ENCODE measurements at regions not wholly inside any gene's neighbourhood (a gene's known extent, or its start where the extent isn't known, plus 50 kb on each side); places are given as distances from the start of the nearest gene placed in this dataset.

DNA sequence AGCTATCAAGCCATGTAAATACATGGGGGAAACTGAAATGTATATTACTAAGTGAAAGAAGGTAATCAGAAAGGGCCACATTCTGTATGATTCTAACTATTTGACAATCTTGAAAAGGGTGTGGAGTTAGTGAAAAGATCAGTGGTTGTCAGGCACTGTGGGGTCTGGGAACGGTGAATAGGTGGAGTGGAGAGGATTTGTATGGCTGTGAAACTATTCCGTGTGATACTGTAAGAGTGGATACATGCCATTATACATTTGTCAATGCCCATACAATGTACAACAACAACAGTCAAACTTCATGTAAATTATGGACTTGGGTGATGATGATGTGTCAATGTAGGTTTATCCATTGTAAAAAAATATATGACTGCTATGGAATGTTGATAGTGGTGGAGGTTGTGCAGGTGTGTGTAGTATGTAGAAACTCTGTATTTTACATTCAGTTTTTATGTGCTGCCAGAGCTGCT is 1116.2 kb downstream of the SUCLG1 start:
- TF ChIP-seq, protein P1, sequence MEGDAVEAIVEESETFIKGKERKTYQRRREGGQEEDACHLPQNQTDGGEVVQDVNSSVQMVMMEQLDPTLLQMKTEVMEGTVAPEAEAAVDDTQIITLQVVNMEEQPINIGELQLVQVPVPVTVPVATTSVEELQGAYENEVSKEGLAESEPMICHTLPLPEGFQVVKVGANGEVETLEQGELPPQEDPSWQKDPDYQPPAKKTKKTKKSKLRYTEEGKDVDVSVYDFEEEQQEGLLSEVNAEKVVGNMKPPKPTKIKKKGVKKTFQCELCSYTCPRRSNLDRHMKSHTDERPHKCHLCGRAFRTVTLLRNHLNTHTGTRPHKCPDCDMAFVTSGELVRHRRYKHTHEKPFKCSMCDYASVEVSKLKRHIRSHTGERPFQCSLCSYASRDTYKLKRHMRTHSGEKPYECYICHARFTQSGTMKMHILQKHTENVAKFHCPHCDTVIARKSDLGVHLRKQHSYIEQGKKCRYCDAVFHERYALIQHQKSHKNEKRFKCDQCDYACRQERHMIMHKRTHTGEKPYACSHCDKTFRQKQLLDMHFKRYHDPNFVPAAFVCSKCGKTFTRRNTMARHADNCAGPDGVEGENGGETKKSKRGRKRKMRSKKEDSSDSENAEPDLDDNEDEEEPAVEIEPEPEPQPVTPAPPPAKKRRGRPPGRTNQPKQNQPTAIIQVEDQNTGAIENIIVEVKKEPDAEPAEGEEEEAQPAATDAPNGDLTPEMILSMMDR (IDR thresholded peaks at IDR 0.05) = no peak
- no peak for TF ChIP-seq ZFX (IDR thresholded peaks at IDR 0.05; ENCODE audit: borderline replicate concordance)

Data from 22Rv1 (cell line).